ENCODE measurements at regions not wholly inside any gene's neighbourhood (a gene's known extent, or its start where the extent isn't known, plus 50 kb on each side); places are given as distances from the start of the nearest gene placed in this dataset.

DNA sequence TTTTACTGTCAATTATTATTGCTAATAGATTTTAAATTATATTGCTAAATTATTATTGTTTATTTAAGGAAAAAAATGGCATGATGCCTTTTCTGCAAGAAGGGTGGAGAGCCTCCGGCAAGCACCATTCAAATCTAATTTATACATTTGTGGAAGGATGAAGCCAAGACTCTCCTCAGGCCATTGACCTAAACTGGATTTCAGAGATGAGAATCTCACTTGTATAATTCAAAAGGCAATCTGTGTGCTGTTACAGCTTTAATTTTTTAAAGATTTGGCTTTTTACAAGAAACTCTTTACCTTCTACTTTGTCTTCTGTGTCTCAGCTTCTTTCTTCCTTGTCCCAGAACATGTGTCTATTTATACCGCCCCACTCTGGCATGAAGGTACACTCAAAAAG, 722.5 kb downstream of the ETS1 start:
- H3K4ac ChIP-seq (ENCODE audit: low read depth, low read length), result no peak overlapping the region
- H3K36me3 ChIP-seq (ENCODE audit: control insufficient read depth, insufficient read depth, low read length), result no peaks in the 10 kb centered on the region
- no peak overlapping the region for H3K4me2 ChIP-seq (ENCODE audit: low read depth, low read length)
- no peak overlapping the region for H2AK5ac ChIP-seq (ENCODE audit: low read depth, low read length)
- DNase-seq (no peak), ATAC-seq (ENCODE audit: low read depth) (no peak)
- H3K27me3 ChIP-seq (ENCODE audit: control insufficient read depth, insufficient read depth, low read length), result no peaks in the 10 kb centered on the region
- intact Hi-C loops (cut with micrococcal nuclease), result no loop called here
- H3K14ac ChIP-seq (replicated peaks; ENCODE audit: low read depth, low read length), result no peak overlapping the region
- no peak overlapping the region for H3K4me3 ChIP-seq (ENCODE audit: insufficient read depth, low read depth, low read length)
- no peak overlapping the region for H3K56ac ChIP-seq (ENCODE audit: extremely low read depth, insufficient read depth, low read length)
- no peaks in the 10 kb centered on the region for H3K79me1 ChIP-seq (ENCODE audit: low read depth in 1 of 2, low read length in 2 of 2)
- H2AFZ ChIP-seq (replicated peaks; ENCODE audit: low read length, poor library complexity), result no peak overlapping the region
- no CpG with 5 or more reads among the region's 2 CpGs for WGBS, 2 experiments (ENCODE audit: extremely low coverage in 2 of 2, insufficient read length in 1 of 2)
- no peak overlapping the region for H3K23ac ChIP-seq (ENCODE audit: low read depth, low read length)
- H4K91ac ChIP-seq (ENCODE audit: insufficient read depth, low read depth, low read length), result no peak overlapping the region
- no peaks in the 10 kb centered on the region for H4K20me1 ChIP-seq (ENCODE audit: insufficient read depth, low read length)
- H3K27ac ChIP-seq (ENCODE audit: insufficient read depth, low read length), result no peak overlapping the region
- no peak overlapping the region for H3K18ac ChIP-seq (ENCODE audit: low read depth, low read length)
- H2BK20ac ChIP-seq (ENCODE audit: low read depth, low read length), result no peak overlapping the region
- H3K9ac ChIP-seq (ENCODE audit: low read depth, low read length), result no peak overlapping the region
- no peaks in the 10 kb centered on the region for H3K9me3 ChIP-seq (ENCODE audit: control insufficient read depth, insufficient read depth, low read length)
- H2AK9ac ChIP-seq (replicated peaks; ENCODE audit: low read depth, low read length, poor library complexity), result no peak overlapping the region
- H2BK15ac ChIP-seq (ENCODE audit: low read depth, low read length), result no peak overlapping the region
- BruUV-seq (replicated peaks), result no TSS peak
- H3K4me1 ChIP-seq (ENCODE audit: control insufficient read depth, insufficient read depth, low read length), result no peaks in the 10 kb centered on the region
- POLR2A ChIA-PET (ENCODE audit: unreplicated experiment), result interaction anchor here (0.6 kb wide), 1 partner anchor 1909 kb away, joined by 3 read pairs; no protein-coding TSS in a partner anchor
- TF ChIP-seq, protein P1, sequence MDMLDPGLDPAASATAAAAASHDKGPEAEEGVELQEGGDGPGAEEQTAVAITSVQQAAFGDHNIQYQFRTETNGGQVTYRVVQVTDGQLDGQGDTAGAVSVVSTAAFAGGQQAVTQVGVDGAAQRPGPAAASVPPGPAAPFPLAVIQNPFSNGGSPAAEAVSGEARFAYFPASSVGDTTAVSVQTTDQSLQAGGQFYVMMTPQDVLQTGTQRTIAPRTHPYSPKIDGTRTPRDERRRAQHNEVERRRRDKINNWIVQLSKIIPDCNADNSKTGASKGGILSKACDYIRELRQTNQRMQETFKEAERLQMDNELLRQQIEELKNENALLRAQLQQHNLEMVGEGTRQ (IDR thresholded peaks at IDR 0.05; ENCODE audit: low read depth, low read length), result no peak
- no peak for TF ChIP-seq POLR2A (IDR thresholded peaks at IDR 0.05; ENCODE audit: low read depth, low read length)
- no peak for TF ChIP-seq MAZ (IDR thresholded peaks at IDR 0.05; ENCODE audit: borderline replicate concordance, low read depth, low read length)
- no peak for TF ChIP-seq MXI1 (IDR thresholded peaks at IDR 0.05; ENCODE audit: borderline replicate concordance, low read depth, low read length)
- no peak for TF ChIP-seq RCOR1 (IDR thresholded peaks at IDR 0.05; ENCODE audit: insufficient replicate concordance, low read length)
- TF ChIP-seq SMC3 (IDR thresholded peaks at IDR 0.05; ENCODE audit: low read depth, low read length), result no peak
- no peak for TF ChIP-seq NFE2L2 (IDR thresholded peaks at IDR 0.05; ENCODE audit: low read depth, low read length)
- TF ChIP-seq RFX5 (IDR thresholded peaks at IDR 0.05; ENCODE audit: low read depth, low read length), result no peak
- no peak for TF ChIP-seq BHLHE40 (IDR thresholded peaks at IDR 0.05; ENCODE audit: low read depth, low read length)
- TF ChIP-seq CTCF (conservative IDR thresholded peaks at IDR 0.05; ENCODE audit: low read depth, low read length), result no peak
- H2BK120ac ChIP-seq (ENCODE audit: low read depth, low read length), result no peak overlapping the region
- in situ Hi-C loops (cut with MboI; ENCODE audit: low sequenced_read_pairs), result no loop called here
- no peaks in the 10 kb centered on the region for H3K9me1 ChIP-seq (ENCODE audit: insufficient read depth, low read length)
- no peak overlapping the region for H4K5ac ChIP-seq (ENCODE audit: low read depth, low read length)
- H4K8ac ChIP-seq (ENCODE audit: low read depth in 2 of 2, low read length in 2 of 2), result no peak overlapping the region
- H2BK5ac ChIP-seq (ENCODE audit: low read depth, low read length, poor library complexity, severe bottlenecking), result no peak overlapping the region
- dilution Hi-C loops (cut with HindIII; ENCODE audit: low sequenced_read_pairs, unreplicated experiment), result no loop called here
- CTCF ChIA-PET, result no interaction called here
